SU-DHL-6 (cell line): ENCODE measurements at regions not wholly inside any gene's neighbourhood (a gene's known extent, or its start where the extent isn't known, plus 50 kb on each side); places are given as distances from the start of the nearest gene placed in this dataset.

Experiments used
- H2AFZ ChIP-seq: fragments of 200-600 bp; sonication (generic); 2 replicates; pipeline ENCODE4 v1.6.1; 2014; ENCODE audit warnings: low read depth, mild to moderate bottlenecking, moderate library complexity, mixed read lengths, antibody characterized with exemption, low read length; ENCODE audit not compliant: severe bottlenecking
- H3F3A ChIP-seq: fragments of 200-600 bp; shearing (Covaris generic); 2 replicates; pipeline ENCODE4 v1.6.0; 2016; ENCODE audit warnings: antibody characterized with exemption, mild to moderate bottlenecking; ENCODE audit not compliant: insufficient read depth
- H3K27ac ChIP-seq: fragments of 200-600 bp; sonication (generic); 2 replicates; pipeline ENCODE4 v1.5.1; 2016; ENCODE audit warnings: low read depth, mild to moderate bottlenecking, low read length, moderate library complexity, mixed read lengths
- H3K27me3 ChIP-seq: fragments of 200-600 bp; sonication (generic), shearing (Covaris generic); 2 replicates; pipeline ENCODE4 v1.6.0; 2014; ENCODE audit warnings: mild to moderate bottlenecking, low read length
- H3K36me3 ChIP-seq: fragments of 200-600 bp; sonication (generic); 2 replicates; pipeline ENCODE4 v1.6.1; 2014; ENCODE audit warnings: mild to moderate bottlenecking, low read length, mixed read lengths
- H3K4me2 ChIP-seq: fragments of 300-600, 200-600 bp; shearing (Covaris generic), sonication (generic); 2 replicates; pipeline ENCODE4 v1.6.0; 2014; ENCODE audit warnings: low read length, low read depth, mild to moderate bottlenecking; ENCODE audit not compliant: poor library complexity, severe bottlenecking
- H3K4me3 ChIP-seq: fragments of 200-600 bp; sonication (generic); 2 replicates; pipeline ENCODE4 v1.5.1; 2014; ENCODE audit warnings: antibody characterized with exemption, low read length, mild to moderate bottlenecking, mixed read lengths; ENCODE audit not compliant: insufficient read depth, poor library complexity, severe bottlenecking
- H3K79me2 ChIP-seq: fragments of 200-600 bp; sonication (generic); 2 replicates; pipeline ENCODE4 v1.6.1; 2014; ENCODE audit warnings: mild to moderate bottlenecking, low read length, moderate library complexity; ENCODE audit not compliant: insufficient read depth
- H3K9ac ChIP-seq: fragments of 200-600 bp; sonication (generic); 2 replicates; pipeline ENCODE4 v1.7.0; 2014; ENCODE audit warnings: mild to moderate bottlenecking, low read length
- H3K9me2 ChIP-seq: fragments of 200-600 bp; sonication (generic); replicated peaks from 2 replicates; pipeline ENCODE4 v1.6.1; 2014; ENCODE audit warnings: low read length; ENCODE audit not compliant: insufficient read depth
- H3K9me3 ChIP-seq: fragments of 200-600 bp; sonication (generic); 2 replicates; pipeline ENCODE4 v1.6.1; 2014; ENCODE audit warnings: low read length, mixed read lengths; ENCODE audit not compliant: insufficient read depth
- H4K20me1 ChIP-seq: fragments of 200-600 bp; sonication (generic); 2 replicates; pipeline ENCODE4 v1.6.1; 2014; ENCODE audit warnings: low read depth, mild to moderate bottlenecking, antibody characterized with exemption, low read length, moderate library complexity, mixed read lengths
- CTCF ChIP-seq: fragments of 200-600 bp; sonication (generic); IDR thresholded peaks from one replicate; pipeline ENCODE4 v1.5.1; 2017; ENCODE audit warnings: antibody characterized with exemption, mild to moderate bottlenecking, low read length, moderate library complexity; ENCODE audit not compliant: insufficient read depth, poor library complexity, severe bottlenecking
- EZH2phosphoT487 ChIP-seq: fragments of 200-600 bp; sonication (generic), shearing (Covaris generic); conservative IDR thresholded peaks from 2 replicates; pipeline ENCODE4 v1.6.1; 2018; ENCODE audit warnings: mild to moderate bottlenecking, antibody characterized with exemption, low read length, moderate library complexity, mixed read lengths

- no peaks in the 10 kb centered on the region for H3K9me2 ChIP-seq
Observed at GRCh38 chr5:122707796-122708195, 67.1 kb upstream of the SNX2 start.

GRCh38 chr5:122713041-122713440 lies 61.8 kb upstream of the SNX2 start:
- Histone ChIP-seq H4K20me1 (no peaks in the 10 kb centered on the region), H2AFZ (no peak overlapping the region), H3K9me3 (no peaks in the 10 kb centered on the region), H3K79me2 (no peaks in the 10 kb centered on the region), H3F3A (no peaks in the 10 kb centered on the region), H3K27me3 (no peaks in the 10 kb centered on the region), H3K36me3 (no peaks in the 10 kb centered on the region), H3K4me3 (no peak overlapping the region), H3K9ac (no peak overlapping the region), H3K27ac (no peak overlapping the region), H3K4me2 (no peak overlapping the region), H3K9me2 (no peaks in the 10 kb centered on the region)
- TF ChIP-seq EZH2phosphoT487 (no peak), CTCF (no peak)

More at GRCh38 chr5:122707796-122708195, 67.1 kb upstream of the SNX2 start:
- Histone ChIP-seq H3K36me3 (no peaks in the 10 kb centered on the region), H3K79me2 (no peaks in the 10 kb centered on the region), H3K4me2 (no peak overlapping the region), H3K4me3 (no peak overlapping the region), H3K27ac (no peak overlapping the region), H3K9me3 (no peaks in the 10 kb centered on the region), H3K9ac (no peak overlapping the region), H4K20me1 (no peaks in the 10 kb centered on the region), H3F3A (no peaks in the 10 kb centered on the region), H3K27me3 (no peaks in the 10 kb centered on the region), H2AFZ (no peak overlapping the region)
- TF ChIP-seq CTCF (no peak), EZH2phosphoT487 (no peak)

GRCh38 chr5:122715095-122715494 lies 59.8 kb upstream of the SNX2 start:
- H3K9ac ChIP-seq: no peak overlapping the region
- no peaks in the 10 kb centered on the region for H3K27me3 ChIP-seq
- H3K4me2 ChIP-seq: no peak overlapping the region
- no peak overlapping the region for H3K27ac ChIP-seq
- no peak overlapping the region for H2AFZ ChIP-seq
- no peaks in the 10 kb centered on the region for H3F3A ChIP-seq
- no peaks in the 10 kb centered on the region for H3K9me2 ChIP-seq
- no peak overlapping the region for H3K4me3 ChIP-seq
- no peaks in the 10 kb centered on the region for H3K79me2 ChIP-seq
- H4K20me1 ChIP-seq: no peaks in the 10 kb centered on the region
- TF ChIP-seq CTCF: no peak
- TF ChIP-seq EZH2phosphoT487: no peak
- H3K9me3 ChIP-seq: no peaks in the 10 kb centered on the region
- no peaks in the 10 kb centered on the region for H3K36me3 ChIP-seq

- H3K27me3 ChIP-seq: no peaks in the 10 kb centered on the region
- no peaks in the 10 kb centered on the region for H3F3A ChIP-seq
- H3K9ac ChIP-seq: no peak overlapping the region
- no peak overlapping the region for H3K27ac ChIP-seq
- no peaks in the 10 kb centered on the region for H3K36me3 ChIP-seq
- no peaks in the 10 kb centered on the region for H3K9me3 ChIP-seq
- H3K79me2 ChIP-seq: no peaks in the 10 kb centered on the region
- H3K4me3 ChIP-seq: no peak overlapping the region
- no peak for TF ChIP-seq EZH2phosphoT487
- TF ChIP-seq CTCF: no peak
- no peaks in the 10 kb centered on the region for H4K20me1 ChIP-seq
- H3K4me2 ChIP-seq: no peak overlapping the region
- H3K9me2 ChIP-seq: no peaks in the 10 kb centered on the region
- no peak overlapping the region for H2AFZ ChIP-seq
Observed at GRCh38 chr5:122718611-122719010, 56.3 kb upstream of the SNX2 start.
